Gastrocnemius medialis (tissue), 4 donors: ENCODE measurements at regions not wholly inside any gene's neighbourhood (a gene's known extent, or its start where the extent isn't known, plus 50 kb on each side); places are given as distances from the start of the nearest gene placed in this dataset.
"Not testable (repeated sequence)": the region's sequence is repeated elsewhere in the genome, so short reads cannot be mapped to it uniquely, and the experiment has no call there.

Experiments
- CTCF ChIP-seq, 5 experiments: fragments of 450-650 bp in 3 of 5; fragments of 200-600 bp in 2 of 5; sonication (generic) in 2 of 5; IDR thresholded peaks in 4 of 5; conservative IDR thresholded peaks in 1 of 5; 1 replicate in 4 of 5; 2 replicates in 1 of 5; pipeline ENCODE4 v1.5.1; 2016 to 2019; ENCODE audit warnings: antibody characterized with exemption in 5 of 5, mild to moderate bottlenecking in 3 of 5, moderate library complexity in 3 of 5
- POLR2A ChIP-seq, 2 donors: fragments of 450-650 bp; IDR thresholded peaks; one replicate each; pipeline ENCODE4 v1.6.1; 2017; ENCODE audit warnings: antibody characterized with exemption in 2 of 2, mild to moderate bottlenecking in 2 of 2, moderate library complexity in 2 of 2

DNA sequence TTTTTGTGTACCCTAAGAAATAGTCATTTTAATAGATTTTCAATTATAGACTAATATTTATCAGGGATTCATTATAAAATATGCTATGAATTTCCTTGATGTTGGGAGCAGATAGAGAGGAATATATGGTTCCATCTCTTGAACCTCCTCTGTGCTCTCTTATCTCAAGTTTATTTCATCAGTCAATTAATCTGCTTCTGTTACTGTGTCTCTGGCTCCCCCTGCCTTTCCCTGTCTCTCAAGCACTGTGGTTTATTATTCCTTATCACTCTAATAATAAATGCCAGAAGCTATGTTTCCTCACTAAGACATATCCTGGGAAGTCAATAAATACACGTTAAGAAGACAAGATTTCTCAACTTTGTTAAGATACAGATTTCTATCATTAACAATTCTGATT, 141.5 kb downstream of the SYT15 start:
- TF ChIP-seq CTCF (IDR thresholded peaks at IDR 0.05 in 4 of 5, conservative IDR thresholded peaks at IDR 0.05 in 1 of 5); POLR2A (IDR thresholded peaks at IDR 0.05): not testable (repeated sequence)
